PC-9 (cell line): ENCODE measurements at regions not wholly inside any gene's neighbourhood (a gene's known extent, or its start where the extent isn't known, plus 50 kb on each side); places are given as distances from the start of the nearest gene placed in this dataset.

Experiments
- BruUV-seq: library from RNA; stranded (reverse); fragments of 400-500 nt; replicated peaks from 2 replicates; lab custom pipeline; 2021; lab: Mats Ljungman, UMichigan
- CTCF ChIA-PET: fragments of 300-600 bp; sonication (Branson Sonifier 250); formaldehyde crosslinking; loops from one replicate; lab custom pipeline; 2022; ENCODE audit warnings: antibody characterized with exemption; lab: Charles Lee
- POLR2A ChIA-PET: fragments of 300-600 bp; sonication (Branson Sonifier 250); formaldehyde crosslinking; loops from one replicate; lab custom pipeline; 2022; ENCODE audit warnings: antibody characterized with exemption; ENCODE audit not compliant: unreplicated experiment; lab: Charles Lee
- DNase-seq, 2 experiments: peaks; one replicate each; pipeline versions ENCODE4 v3.0.0 to v3.0.0-alpha.2; 2015 to 2022; ENCODE audit warnings: mixed read lengths in 1 of 2
- H2AFZ ChIP-seq: fragments of 200-600 bp; sonication (generic); 2 replicates; pipeline ENCODE4 v1.8.1; 2017; ENCODE audit warnings: antibody characterized with exemption
- H3F3A ChIP-seq: fragments of 200-600 bp; sonication (generic); 2 replicates; pipeline ENCODE4 v1.8.1; 2017; ENCODE audit warnings: antibody characterized with exemption, mild to moderate bottlenecking, low read depth; ENCODE audit not compliant: insufficient read depth
- H3K27ac ChIP-seq: fragments of 200-600 bp; sonication (generic); 2 replicates; pipeline ENCODE4 v1.6.1; 2016; ENCODE audit warnings: mixed run types
- H3K27me3 ChIP-seq: fragments of 200-600 bp; sonication (generic); 2 replicates; pipeline ENCODE4 v1.6.1; 2016; ENCODE audit warnings: low read depth, mixed run types; ENCODE audit not compliant: insufficient read depth
- H3K36me3 ChIP-seq: fragments of 200-600 bp; sonication (generic); 2 replicates; pipeline ENCODE4 v1.6.1; 2016; ENCODE audit warnings: low read depth, mixed run types
- H3K4me1 ChIP-seq: fragments of 200-600 bp; sonication (generic); replicated peaks from 2 replicates; pipeline ENCODE4 v1.6.1; 2016; ENCODE audit warnings: mixed run types; ENCODE audit not compliant: insufficient read depth
- H3K4me2 ChIP-seq: fragments of 200-600 bp; sonication (generic); 2 replicates; pipeline ENCODE4 v1.6.1; 2017; ENCODE audit warnings: mixed run types
- H3K4me3 ChIP-seq: fragments of 200-600 bp; sonication (generic); 2 replicates; pipeline ENCODE4 v1.6.1; 2016; ENCODE audit warnings: mixed run types
- H3K79me2 ChIP-seq: fragments of 200-600 bp; sonication (generic); 2 replicates; pipeline ENCODE4 v1.6.1; 2017; ENCODE audit warnings: low read depth, mixed run types
- H3K9me2 ChIP-seq: fragments of 200-600 bp; sonication (generic); 2 replicates; pipeline ENCODE4 v1.8.1; 2017; ENCODE audit warnings: mild to moderate bottlenecking; ENCODE audit not compliant: insufficient read depth
- H3K9me3 ChIP-seq: fragments of 200-600 bp; sonication (generic); 2 replicates; pipeline ENCODE4 v1.8.1; 2016; ENCODE audit warnings: low read depth; ENCODE audit not compliant: insufficient read depth
- H4K20me1 ChIP-seq: fragments of 200-600 bp; sonication (generic); 2 replicates; pipeline ENCODE4 v1.8.1; 2017; ENCODE audit not compliant: insufficient read depth
- CTCF ChIP-seq: fragments of 200-600 bp; sonication (generic); conservative IDR thresholded peaks from 2 replicates; pipeline ENCODE4 v1.6.1; 2017; ENCODE audit warnings: mixed run types, antibody characterized with exemption, mild to moderate bottlenecking, moderate library complexity
- EZH2 ChIP-seq: fragments of 200-600 bp; sonication (generic); IDR thresholded peaks from 2 replicates; pipeline ENCODE4 v1.8.0; 2017; ENCODE audit warnings: antibody characterized with exemption, low read depth
- intact Hi-C: fragments of 100-400 bp; cut with micrococcal nuclease; formaldehyde crosslinking; loops from one replicate; pipeline ENCODE4 v1.10.0; 2022; ENCODE audit not compliant: unreplicated experiment

GRCh38 chr3:153313302-153313965 is 151.4 kb downstream of the RAP2B start:
- no peak overlapping the region for H3K4me2 ChIP-seq
- POLR2A ChIA-PET = no interaction called here
- H3K9me2 ChIP-seq = no peaks in the 10 kb centered on the region
- H4K20me1 ChIP-seq = no peaks in the 10 kb centered on the region
- no peaks in the 10 kb centered on the region; the same call in 1 of the 2 replicates for H3F3A ChIP-seq
- BruUV-seq = no TSS peak
- no peak for TF ChIP-seq EZH2
- no peak for TF ChIP-seq CTCF
- H3K27ac ChIP-seq = no peak overlapping the region
- no peaks in the 10 kb centered on the region for H3K27me3 ChIP-seq
- no peaks in the 10 kb centered on the region for H3K79me2 ChIP-seq
- DNase-seq = no peak
- CTCF ChIA-PET = no interaction called here
- intact Hi-C loops = loop anchor here (5.0 kb wide), 1 partner anchor 454 kb away; no protein-coding TSS in a partner anchor
- H3K9me3 ChIP-seq = no peaks in the 10 kb centered on the region; the same call in 1 of the 2 replicates
- no peaks in the 10 kb centered on the region for H3K36me3 ChIP-seq
- H3K4me1 ChIP-seq = 0 out of 2 replicates have a peak, but pooled peaks cover 5% of the 10 kb centered on the region
- no peak overlapping the region for H2AFZ ChIP-seq
- H3K4me3 ChIP-seq = no peak overlapping the region

- Histone ChIP-seq H3K27ac (no peak overlapping the region), H3K4me2 (no peak overlapping the region), H3K9me3 (no peaks in the 10 kb centered on the region; the same call in 1 of the 2 replicates), H3K79me2 (no peaks in the 10 kb centered on the region), H2AFZ (no peak overlapping the region), H3K4me1 (0 out of 2 replicates have a peak, but pooled peaks cover 5% of the 10 kb centered on the region), H3K36me3 (no peaks in the 10 kb centered on the region), H4K20me1 (no peaks in the 10 kb centered on the region), H3K9me2 (no peaks in the 10 kb centered on the region), H3F3A (no peaks in the 10 kb centered on the region; the same call in 1 of the 2 replicates), H3K27me3 (no peaks in the 10 kb centered on the region), H3K4me3 (no peak overlapping the region)
- ChIA-PET POLR2A (no interaction called here), CTCF (no interaction called here)
- intact Hi-C loops = loop anchor here (5.0 kb wide), 1 partner anchor 453 kb away; no protein-coding TSS in a partner anchor
- DNase-seq = no peak
- BruUV-seq = no TSS peak
- no peak for TF ChIP-seq CTCF
- no peak for TF ChIP-seq EZH2
Measured at GRCh38 chr3:153314038-153314437, 152.0 kb downstream of the RAP2B start.

GRCh38 chr3:153315781-153316180 is 153.8 kb downstream of the RAP2B start:
- ChIA-PET POLR2A (no interaction called here), CTCF (no interaction called here)
- no peak for DNase-seq
- intact Hi-C loops = no loop called here
- H3K9me2 ChIP-seq = no peaks in the 10 kb centered on the region
- no peaks in the 10 kb centered on the region for H3K79me2 ChIP-seq
- BruUV-seq = no TSS peak
- no peaks in the 10 kb centered on the region for H3K36me3 ChIP-seq
- H4K20me1 ChIP-seq = no peaks in the 10 kb centered on the region
- no peaks in the 10 kb centered on the region for H3F3A ChIP-seq
- H3K27ac ChIP-seq = no peak overlapping the region
- H3K4me3 ChIP-seq = no peak overlapping the region
- 0 out of 2 replicates have a peak, but pooled peaks cover 5% of the 10 kb centered on the region for H3K4me1 ChIP-seq
- no peak overlapping the region for H3K4me2 ChIP-seq
- no peak for TF ChIP-seq EZH2
- no peak for TF ChIP-seq CTCF
- no peak overlapping the region for H2AFZ ChIP-seq
- no peaks in the 10 kb centered on the region; the same call in 1 of the 2 replicates for H3K9me3 ChIP-seq
- H3K27me3 ChIP-seq = no peaks in the 10 kb centered on the region
